ENCODE measurements at regions not wholly inside any gene's neighbourhood (a gene's known extent, or its start where the extent isn't known, plus 50 kb on each side); places are given as distances from the start of the nearest gene placed in this dataset.

DNA sequence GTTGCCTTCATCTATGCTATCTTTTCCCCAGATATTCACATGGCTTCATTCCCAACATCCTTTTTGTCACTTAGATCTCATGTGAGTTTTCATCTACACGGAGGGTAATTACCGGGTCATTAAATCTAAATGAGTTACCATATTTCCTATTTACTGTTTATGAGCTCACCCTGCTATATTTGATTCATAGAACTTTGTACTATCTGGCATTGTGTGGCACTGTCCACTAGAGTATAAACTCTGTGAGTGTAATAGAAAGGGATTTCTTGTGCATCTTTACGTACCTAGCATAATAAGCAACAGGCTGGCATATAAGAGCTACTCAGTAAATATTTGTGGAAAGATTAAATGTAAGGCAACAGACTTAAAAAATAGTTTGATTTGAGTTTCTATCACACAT, 86.1 kb upstream of the LMO3 start:
- TF ChIP-seq, protein P1, sequence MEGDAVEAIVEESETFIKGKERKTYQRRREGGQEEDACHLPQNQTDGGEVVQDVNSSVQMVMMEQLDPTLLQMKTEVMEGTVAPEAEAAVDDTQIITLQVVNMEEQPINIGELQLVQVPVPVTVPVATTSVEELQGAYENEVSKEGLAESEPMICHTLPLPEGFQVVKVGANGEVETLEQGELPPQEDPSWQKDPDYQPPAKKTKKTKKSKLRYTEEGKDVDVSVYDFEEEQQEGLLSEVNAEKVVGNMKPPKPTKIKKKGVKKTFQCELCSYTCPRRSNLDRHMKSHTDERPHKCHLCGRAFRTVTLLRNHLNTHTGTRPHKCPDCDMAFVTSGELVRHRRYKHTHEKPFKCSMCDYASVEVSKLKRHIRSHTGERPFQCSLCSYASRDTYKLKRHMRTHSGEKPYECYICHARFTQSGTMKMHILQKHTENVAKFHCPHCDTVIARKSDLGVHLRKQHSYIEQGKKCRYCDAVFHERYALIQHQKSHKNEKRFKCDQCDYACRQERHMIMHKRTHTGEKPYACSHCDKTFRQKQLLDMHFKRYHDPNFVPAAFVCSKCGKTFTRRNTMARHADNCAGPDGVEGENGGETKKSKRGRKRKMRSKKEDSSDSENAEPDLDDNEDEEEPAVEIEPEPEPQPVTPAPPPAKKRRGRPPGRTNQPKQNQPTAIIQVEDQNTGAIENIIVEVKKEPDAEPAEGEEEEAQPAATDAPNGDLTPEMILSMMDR (IDR thresholded peaks at IDR 0.05; ENCODE audit: borderline replicate concordance, insufficient read depth, low read depth, low read length) = no peak
- no peak overlapping the region for H3K4me3 ChIP-seq (ENCODE audit: low read depth, low read length)

DNA sequence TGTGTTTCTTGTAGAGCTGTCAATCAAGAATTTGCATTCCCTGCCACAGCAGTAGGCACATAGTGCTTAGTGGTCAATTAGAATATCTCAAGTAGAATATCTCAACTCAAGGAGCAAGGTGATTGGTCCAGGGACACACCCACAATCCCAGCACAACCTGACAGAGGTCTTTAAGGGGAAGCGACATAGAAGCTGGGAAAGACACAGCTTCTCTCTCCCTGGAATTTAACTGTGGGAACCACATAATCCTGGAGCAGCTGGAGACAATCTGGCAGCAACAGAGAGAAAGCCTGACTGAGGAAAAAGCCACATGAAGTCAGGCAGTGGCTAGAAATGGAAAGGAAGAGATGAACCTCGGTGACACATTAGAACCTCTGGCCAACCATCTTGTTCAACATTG, 85.7 kb upstream of the LMO3 start:
- H3K4me3 ChIP-seq (ENCODE audit: low read depth, low read length) = no peak overlapping the region
- TF ChIP-seq, protein P1 (IDR thresholded peaks at IDR 0.05; ENCODE audit: borderline replicate concordance, insufficient read depth, low read depth, low read length) = no peak

DNA sequence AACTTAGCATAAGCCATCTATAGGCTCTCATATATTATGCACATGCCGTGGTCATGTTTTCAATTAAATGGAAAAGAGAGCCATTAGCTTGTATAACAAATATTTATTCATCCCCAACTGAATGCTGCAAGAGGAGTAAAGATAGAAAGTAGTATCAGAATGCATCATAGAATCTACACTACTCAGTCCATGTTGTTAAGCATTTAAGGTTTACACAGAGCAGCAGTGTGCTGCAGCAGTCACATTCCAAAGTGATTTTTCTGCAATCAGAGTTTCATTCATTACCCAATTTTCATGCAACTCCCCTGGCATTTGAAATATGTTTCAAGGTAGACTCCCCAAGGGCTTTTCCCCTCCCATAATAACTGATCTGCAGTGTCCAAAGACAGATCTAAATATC, 82.2 kb upstream of the LMO3 start:
- TF ChIP-seq, protein P1 (IDR thresholded peaks at IDR 0.05; ENCODE audit: borderline replicate concordance, insufficient read depth, low read depth, low read length) = no peak

DNA sequence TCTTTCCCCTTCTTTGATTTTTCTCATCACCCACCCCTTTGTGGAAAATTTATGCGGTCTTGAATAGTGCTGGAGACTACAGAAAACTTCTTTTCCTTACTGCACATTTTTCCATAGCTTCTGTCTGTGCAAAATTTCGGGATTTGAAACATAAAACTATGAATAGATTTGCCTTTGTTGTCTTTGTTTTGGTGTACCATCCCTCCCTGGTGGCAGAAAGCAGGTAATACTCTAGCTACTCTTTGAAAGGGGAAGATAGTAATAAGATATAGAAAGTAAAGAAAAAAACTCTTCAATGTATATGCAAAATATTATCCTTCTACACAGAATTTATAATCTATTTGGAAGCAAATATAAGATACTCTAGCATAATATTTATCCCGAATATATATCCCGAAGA, 79.1 kb upstream of the LMO3 start:
- TF ChIP-seq, protein P1 (IDR thresholded peaks at IDR 0.05; ENCODE audit: borderline replicate concordance, insufficient read depth, low read depth, low read length) = 0 out of 2 replicates have a peak, but pooled peaks have one; percentile 6
- no peak overlapping the region for H3K4me3 ChIP-seq (ENCODE audit: low read depth, low read length)

More for the DNA sequence above, 82.2 kb upstream of the LMO3 start:
- no peak overlapping the region for H3K4me3 ChIP-seq (ENCODE audit: low read depth, low read length)

DNA sequence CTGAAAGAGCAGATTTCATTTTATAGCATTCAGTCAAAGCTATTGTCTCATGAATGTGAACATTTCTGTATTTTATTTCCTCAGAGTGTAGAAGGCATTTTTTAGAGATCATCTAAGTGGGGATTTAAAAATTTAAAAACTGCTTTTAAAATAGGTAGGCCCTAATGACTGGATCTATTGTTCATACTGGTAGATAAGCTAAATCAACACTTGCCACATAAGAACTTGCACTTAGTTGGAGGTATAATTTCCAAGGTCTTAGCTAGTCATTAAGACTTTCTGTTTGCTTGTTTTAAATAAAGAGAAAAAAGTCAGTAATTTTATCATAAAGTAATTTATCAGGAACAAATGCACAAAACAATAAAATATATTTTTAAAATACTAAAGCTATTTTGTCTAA, 75.2 kb upstream of the LMO3 start:
- no peak overlapping the region for H3K4me3 ChIP-seq (ENCODE audit: low read depth, low read length)
- TF ChIP-seq, protein P1 (IDR thresholded peaks at IDR 0.05; ENCODE audit: borderline replicate concordance, insufficient read depth, low read depth, low read length) = no peak

DNA sequence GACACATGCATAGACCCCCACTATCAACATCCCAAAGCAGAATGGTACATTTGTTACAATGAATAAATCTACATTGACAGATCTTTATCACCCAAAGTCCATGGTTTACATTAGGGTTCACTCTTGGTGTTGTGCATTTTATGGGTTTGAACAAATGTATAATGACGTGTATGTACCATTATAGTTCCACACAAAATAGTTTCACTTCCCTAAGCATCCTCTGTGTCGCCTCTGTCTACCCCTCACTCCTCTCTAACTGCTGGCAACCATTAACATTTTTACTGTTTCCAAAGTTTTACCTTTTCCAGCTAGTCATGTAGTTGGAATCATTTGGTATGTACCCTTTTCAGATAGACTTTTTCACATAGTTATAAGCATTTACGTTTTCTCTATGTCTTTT, 69.5 kb upstream of the LMO3 start:
- H3K4me3 ChIP-seq (ENCODE audit: low read depth, low read length) = no peak overlapping the region
- TF ChIP-seq, protein P1 (IDR thresholded peaks at IDR 0.05; ENCODE audit: borderline replicate concordance, insufficient read depth, low read depth, low read length) = no peak

DNA sequence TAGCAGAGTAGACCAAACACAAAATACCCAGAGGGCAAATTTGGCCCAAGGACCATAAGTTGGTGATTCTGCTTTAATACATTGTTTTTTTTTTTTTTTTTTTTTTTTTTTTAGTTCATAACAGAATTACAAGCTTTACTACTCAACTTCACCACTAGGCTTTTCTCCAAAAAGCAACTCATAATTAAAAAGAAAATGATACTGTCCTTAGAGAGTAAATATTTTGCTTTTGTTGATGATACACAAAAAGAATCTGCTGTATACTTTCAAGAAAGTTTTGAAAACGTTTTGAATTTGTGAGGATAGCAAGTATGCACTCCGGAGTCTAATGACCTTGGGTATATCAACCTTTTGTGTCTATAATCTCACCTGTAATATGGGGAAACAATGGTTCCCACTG, 68.9 kb upstream of the LMO3 start:
- TF ChIP-seq, protein P1 (IDR thresholded peaks at IDR 0.05; ENCODE audit: borderline replicate concordance, insufficient read depth, low read depth, low read length) = no peak
- H3K4me3 ChIP-seq (ENCODE audit: low read depth, low read length) = no peak overlapping the region
